ENCODE measurements at regions not wholly inside any gene's neighbourhood (a gene's known extent, or its start where the extent isn't known, plus 50 kb on each side); places are given as distances from the start of the nearest gene placed in this dataset.
A peak's percentile ranks its signal among the peaks of the same experiment; 100 is the strongest.
"Not testable (repeated sequence)": the region's sequence is repeated elsewhere in the genome, so short reads cannot be mapped to it uniquely, and the experiment has no call there.

DNA sequence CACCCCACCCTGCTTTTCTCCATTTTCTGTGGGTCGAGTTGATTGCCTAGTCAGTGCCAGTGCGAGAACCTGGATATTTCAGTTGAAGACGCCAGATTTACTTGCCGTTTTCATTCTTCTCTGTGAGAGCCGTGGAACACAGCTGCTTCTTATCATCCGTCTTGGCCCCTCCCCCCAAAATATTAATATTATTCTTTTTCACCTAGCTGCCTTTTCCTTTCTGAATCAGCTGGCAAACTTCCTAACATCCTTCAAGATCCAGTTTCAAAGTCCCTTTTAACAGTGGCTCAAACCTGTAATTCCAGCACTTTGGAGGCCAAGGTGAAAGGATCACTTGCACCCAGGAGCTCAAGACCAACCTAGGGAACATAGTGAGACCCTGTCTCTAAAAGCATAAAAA, 117.1 kb upstream of the RASA1 start:
- DNase-seq: no peak

GRCh38 chr5:87151547-87151946, 116.1 kb upstream of the RASA1 start:
- no peak for DNase-seq

DNA sequence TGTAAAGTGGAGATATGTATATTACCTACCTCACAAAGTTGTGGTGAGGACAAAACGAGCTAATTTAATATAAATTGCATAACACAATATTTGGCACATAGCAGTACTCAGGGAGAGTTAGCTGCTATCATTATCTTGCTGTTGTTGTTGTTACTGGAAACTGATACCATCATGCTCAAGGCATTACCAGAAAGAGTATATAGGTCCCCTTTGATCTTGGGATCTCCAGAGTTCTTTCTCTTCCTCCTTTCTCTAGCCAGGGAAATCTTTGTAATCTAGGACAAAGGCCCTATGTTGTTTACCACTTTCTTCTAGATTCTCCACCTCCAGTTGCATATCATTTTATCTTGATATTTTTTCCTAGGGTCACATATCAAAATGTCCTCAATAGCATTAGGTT, 114.8 kb upstream of the RASA1 start:
- no peak for DNase-seq

DNA sequence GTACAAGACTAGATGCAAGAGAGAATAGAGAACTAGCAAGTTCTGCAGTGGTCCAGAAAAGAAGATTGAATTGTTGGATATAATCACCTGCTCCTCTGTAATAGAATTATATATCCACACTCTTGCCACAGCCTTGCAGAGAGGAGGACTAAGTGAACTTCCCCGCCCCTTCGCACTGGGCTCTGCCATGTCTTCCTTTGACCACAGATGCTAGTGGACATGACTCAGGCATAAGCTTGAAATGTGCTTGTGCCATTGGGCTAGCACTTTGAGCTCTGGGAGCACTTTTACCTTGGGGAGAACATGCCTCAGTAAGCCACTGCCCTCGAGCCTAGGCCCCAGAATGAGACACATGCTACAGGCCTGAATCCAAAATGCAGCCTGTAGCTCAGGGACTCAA, 113.5 kb upstream of the RASA1 start:
- DNase-seq: no peak

DNA sequence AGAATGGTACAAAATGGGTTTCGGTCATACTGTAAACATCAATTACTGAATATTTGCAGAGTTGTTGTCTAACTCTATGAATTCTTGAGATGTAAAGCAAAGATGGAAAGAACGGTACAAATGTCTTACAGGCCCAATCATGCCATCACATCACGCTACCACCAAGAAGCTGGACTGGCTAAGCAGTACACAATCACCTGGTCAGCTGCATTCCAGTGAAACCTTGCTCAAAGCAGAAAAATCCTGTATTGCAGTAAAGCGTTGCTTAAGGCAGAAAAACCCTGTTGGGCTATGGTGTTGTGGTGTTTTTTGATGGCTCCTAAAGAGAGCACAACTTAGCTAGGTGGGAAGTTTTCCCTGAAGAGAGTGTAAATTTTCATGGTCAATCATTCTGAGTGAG, 112.6 kb upstream of the RASA1 start:
- no peak for DNase-seq

DNA sequence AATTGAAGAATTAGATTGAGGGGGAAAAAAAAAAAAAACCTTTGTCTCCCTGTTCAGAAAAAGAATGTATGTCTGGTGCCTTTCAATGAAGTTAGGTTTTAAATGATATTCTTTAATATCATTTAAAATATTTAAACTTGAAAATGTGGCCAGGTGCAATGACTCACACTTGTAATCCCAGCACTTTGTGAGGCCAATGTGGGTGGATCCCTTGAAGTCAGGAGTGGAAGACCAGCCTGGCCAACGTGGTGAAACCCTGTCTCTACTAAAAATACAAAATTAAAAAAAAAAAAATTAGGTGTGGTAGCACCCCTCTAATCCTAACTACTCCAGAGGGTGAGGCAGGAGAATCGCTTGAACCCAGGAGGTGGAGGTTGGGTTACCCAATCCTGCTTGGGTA, 111.1 kb upstream of the RASA1 start:
- no peak for DNase-seq

- DNase-seq: no peak
These were observed 103.3 kb upstream of the RASA1 start for GRCh38 chr5:87164409-87164808.

GRCh38 chr5:87169300-87169991, 98.2 kb upstream of the RASA1 start:
- DNase-seq: no peak

DNA sequence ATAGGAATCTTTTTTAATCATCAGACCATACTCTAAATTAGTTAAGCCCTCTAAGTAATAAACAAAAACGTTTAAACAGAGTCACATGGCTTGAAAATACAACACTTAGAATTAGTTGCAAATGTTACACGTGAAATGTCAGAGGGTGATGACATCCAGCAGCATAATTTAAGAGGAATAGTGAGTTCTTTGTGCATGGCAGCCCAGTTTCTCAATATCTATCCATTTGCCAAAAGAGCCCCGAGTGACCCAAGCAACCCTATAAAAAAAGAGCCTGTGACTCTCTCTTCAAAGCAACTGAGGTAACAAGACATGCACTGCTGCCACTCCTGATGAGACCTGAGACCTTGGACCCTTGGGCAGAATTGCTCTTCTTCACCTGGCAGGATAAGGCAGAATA, 96.9 kb upstream of the RASA1 start:
- no peak for DNase-seq

GRCh38 chr5:87182649-87183048, 85.0 kb upstream of the RASA1 start:
- no peak for DNase-seq

DNA sequence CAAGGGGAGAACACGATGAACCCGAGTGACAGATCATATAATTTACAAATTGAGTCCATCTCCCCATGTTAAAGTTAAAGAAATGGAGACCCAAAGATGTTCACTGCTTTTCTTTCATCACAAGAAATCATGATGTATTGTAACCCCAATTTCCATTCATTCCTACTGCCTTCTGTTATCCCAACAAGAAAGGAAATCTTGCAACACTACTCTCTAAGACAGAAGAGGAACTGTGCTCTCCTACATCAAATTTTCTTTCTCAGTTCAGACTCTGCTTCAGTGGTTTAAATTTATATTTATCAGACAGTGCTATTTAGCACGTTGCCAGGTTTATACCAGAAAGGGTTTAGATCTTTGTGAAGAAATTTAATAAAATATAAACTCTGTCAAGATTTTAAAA, 83.8 kb upstream of the RASA1 start:
- DNase-seq: no peak

DNA sequence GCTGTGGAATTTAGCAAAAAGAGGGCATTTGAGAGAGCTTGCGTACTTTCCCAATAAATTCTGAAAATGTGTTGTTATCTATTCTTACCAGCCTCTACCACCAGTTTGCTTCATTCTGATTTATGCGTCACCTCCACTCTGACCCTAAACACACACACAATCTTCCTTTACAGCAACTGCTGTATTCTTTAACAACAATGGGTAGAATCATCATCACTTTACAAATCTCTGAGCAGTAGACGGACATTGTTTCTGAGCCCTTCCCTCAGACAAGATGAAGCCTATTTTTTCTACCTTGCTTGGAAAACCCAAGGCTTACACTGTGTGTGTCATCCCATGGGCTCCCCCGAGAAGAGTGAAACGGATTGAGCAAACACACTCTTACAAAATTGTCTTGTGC, 83.1 kb upstream of the RASA1 start:
- no peak for DNase-seq

DNA sequence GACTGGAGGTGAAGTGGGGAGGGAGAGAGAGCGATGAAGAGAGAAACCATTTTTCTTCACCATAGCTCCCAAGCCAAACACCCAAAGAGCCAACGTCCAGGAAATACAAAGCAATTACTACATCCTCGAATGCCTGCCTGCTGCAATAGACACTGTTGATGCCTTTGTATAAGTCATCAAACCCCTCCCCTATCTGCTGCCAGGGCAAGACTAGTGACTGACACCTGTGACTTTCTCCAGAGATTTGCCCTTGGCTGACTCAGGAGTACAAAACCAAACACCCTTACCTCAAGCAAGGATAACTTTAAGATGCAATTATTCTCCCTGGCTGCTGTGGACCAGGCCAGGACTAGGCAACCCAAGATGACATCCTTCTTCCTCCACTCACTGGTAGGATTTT, 81.8 kb upstream of the RASA1 start:
- no peak for DNase-seq

GRCh38 chr5:87188391-87188790, 79.3 kb upstream of the RASA1 start:
- DNase-seq: no peak

GRCh38 chr5:87190041-87190440, 77.6 kb upstream of the RASA1 start:
- no peak for DNase-seq

- DNase-seq: no peak
These were observed 77.0 kb upstream of the RASA1 start for GRCh38 chr5:87190687-87191086.

- DNase-seq: no peak
These were observed 76.0 kb upstream of the RASA1 start for GRCh38 chr5:87191645-87192044.

DNA sequence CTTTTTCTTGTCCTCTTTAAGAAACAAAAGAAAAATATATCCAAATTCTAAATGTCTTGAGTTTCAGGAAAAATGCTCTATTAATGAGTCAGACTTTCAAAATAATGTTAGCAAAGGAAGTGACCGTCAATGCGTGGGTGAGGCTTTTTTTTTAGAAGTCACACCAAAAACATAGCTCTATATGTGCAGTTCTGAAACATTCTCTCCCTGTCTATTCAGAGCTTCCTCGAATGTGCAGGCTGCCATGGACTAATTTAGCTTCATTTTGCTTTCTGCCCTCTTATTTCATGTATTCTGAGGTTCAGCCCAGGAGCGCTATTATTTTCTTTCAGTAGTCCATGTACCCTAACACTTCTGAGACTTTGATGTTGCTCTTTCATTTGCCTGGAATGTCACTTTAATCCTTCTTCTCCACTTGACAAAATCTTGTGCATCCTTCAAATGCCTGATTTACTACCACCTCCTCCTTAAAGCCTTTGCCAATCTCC, 72.5 kb upstream of the RASA1 start:
- DNase-seq: peak; percentile 4

- DNase-seq: no peak
These were observed 72.1 kb upstream of the RASA1 start for GRCh38 chr5:87195616-87196015.

- DNase-seq: no peak
These were observed 69.7 kb upstream of the RASA1 start for GRCh38 chr5:87198010-87198409.

DNA sequence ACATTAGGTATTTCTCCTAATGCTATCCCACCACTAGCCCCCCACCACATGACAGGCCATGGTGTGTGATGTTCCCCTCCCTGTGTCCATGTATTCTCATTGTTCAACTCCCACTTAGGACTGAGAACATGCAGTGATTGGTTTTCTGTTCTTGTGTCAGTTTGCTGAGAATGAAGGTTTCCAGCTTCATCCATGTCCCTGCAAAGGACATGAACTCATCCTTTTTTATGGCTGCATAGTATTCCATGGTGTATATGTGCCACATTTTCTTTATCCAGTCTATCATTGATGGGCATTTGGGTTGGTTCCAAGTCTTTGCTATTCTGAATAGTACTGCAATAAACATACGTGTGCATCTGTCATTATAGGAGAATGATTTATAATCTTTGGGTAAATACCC, 68.4 kb upstream of the RASA1 start:
- DNase-seq: not testable (repeated sequence)

DNA sequence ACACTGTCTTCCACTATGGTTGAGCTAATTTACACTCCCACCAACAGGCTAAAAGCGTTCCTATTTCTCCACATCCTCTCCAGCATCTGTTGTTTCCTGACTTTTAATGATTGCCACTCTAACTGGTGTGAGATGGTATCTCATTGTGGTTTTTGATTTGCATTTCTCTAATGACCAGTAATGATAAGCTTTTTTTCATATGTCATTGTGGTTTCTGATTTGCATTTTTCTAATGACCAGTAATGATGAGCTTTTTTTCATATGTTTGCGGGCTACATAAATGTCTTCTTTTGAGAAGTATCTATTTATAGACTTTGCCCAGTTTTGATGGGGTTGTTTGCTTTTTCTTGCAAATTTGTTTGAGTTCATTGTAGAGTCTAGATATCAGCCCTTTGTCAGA, 68.0 kb upstream of the RASA1 start:
- DNase-seq: not testable (repeated sequence)

GRCh38 chr5:87210076-87210475, 57.6 kb upstream of the RASA1 start:
- no peak for DNase-seq

GRCh38 chr5:87210743-87211142, 56.9 kb upstream of the RASA1 start:
- no peak for DNase-seq

- DNase-seq: no peak
These were observed 56.0 kb upstream of the RASA1 start for GRCh38 chr5:87211676-87212075.
